OCI-LY3 (cell line): ENCODE measurements at regions not wholly inside any gene's neighbourhood (a gene's known extent, or its start where the extent isn't known, plus 50 kb on each side); places are given as distances from the start of the nearest gene placed in this dataset.

Source experiments
- H2AFZ ChIP-seq: fragments of 200-600, 300-600 bp; shearing (Covaris generic); 2 replicates; pipeline ENCODE4 v1.6.0; 2014; ENCODE audit warnings: antibody characterized with exemption, low read depth, low read length
- H3K27ac ChIP-seq: fragments of 200-600, 300-600 bp; sonication (generic); 2 replicates; pipeline ENCODE4 v1.5.1; 2014; ENCODE audit warnings: mild to moderate bottlenecking, low read length, moderate library complexity, mixed read lengths
- H3K27me3 ChIP-seq: fragments of 200-600, 300-600 bp; sonication (generic); 2 replicates; pipeline ENCODE4 v1.6.1; 2014; ENCODE audit warnings: low read depth, low read length, mixed read lengths
- H3K36me3 ChIP-seq: fragments of 200-600, 300-600 bp; sonication (generic); replicated peaks from 2 replicates; pipeline ENCODE3; 2014; ENCODE audit warnings: low read depth, low read length, mixed read lengths
- H3K4me1 ChIP-seq: fragments of 300-600, 200-600 bp; sonication (generic); 2 replicates; pipeline ENCODE4 v1.6.1; 2014; ENCODE audit warnings: low read length, mixed read lengths
- H3K4me2 ChIP-seq: fragments of 200-600, 300-600 bp; sonication (generic); 2 replicates; pipeline ENCODE4 v1.6.1; 2014; ENCODE audit warnings: low read length, mixed read lengths
- H3K4me3 ChIP-seq: fragments of 300-600, 200-600 bp; sonication (generic); 2 replicates; pipeline ENCODE4 v1.5.1; 2014; ENCODE audit warnings: antibody characterized with exemption, mild to moderate bottlenecking, low read length, moderate library complexity
- H3K79me2 ChIP-seq: fragments of 300-600, 200-600 bp; shearing (Covaris generic); 2 replicates; pipeline ENCODE4 v1.6.1; 2014; ENCODE audit warnings: mild to moderate bottlenecking, low read length, mixed read lengths
- H3K9ac ChIP-seq: fragments of 300-600, 200-600 bp; shearing (Covaris generic); 2 replicates; pipeline ENCODE4 v1.6.0; 2014; ENCODE audit warnings: mild to moderate bottlenecking, low read length, moderate library complexity
- H3K9me3 ChIP-seq: fragments of 200-600, 300-600 bp; shearing (Covaris generic); 2 replicates; pipeline ENCODE4 v1.6.1; 2014; ENCODE audit warnings: low read length, mixed read lengths; ENCODE audit not compliant: insufficient read depth
- H4K20me1 ChIP-seq: fragments of 200-600, 300-600 bp; sonication (generic); 2 replicates; pipeline ENCODE4 v1.6.1; 2016; ENCODE audit warnings: low read length, mixed read lengths; ENCODE audit not compliant: insufficient read depth
- CTCF ChIP-seq: fragments of 200-600, 300-600 bp; sonication (generic); IDR thresholded peaks from 2 replicates; pipeline ENCODE4 v1.5.1; 2014; ENCODE audit warnings: antibody characterized with exemption, low read length, low read depth
- EZH2phosphoT487 ChIP-seq: fragments of 200-600 bp; shearing (Covaris generic); IDR thresholded peaks from 2 replicates; pipeline ENCODE4 v1.6.1; 2018; ENCODE audit warnings: antibody characterized with exemption, mixed run types, low read depth

- H3K27me3 ChIP-seq = no peaks in the 10 kb centered on the region
- no peak overlapping the region for H2AFZ ChIP-seq
- H3K27ac ChIP-seq = no peak overlapping the region
Observed at GRCh38 chr22:35170716-35171697, 86.3 kb upstream of the HMGXB4 start.

GRCh38 chr22:35172442-35172841 lies 84.9 kb upstream of the HMGXB4 start:
- Histone ChIP-seq H3K9me3 (no peaks in the 10 kb centered on the region), H2AFZ (no peak overlapping the region), H3K27me3 (no peaks in the 10 kb centered on the region), H3K27ac (no peak overlapping the region), H3K79me2 (no peaks in the 10 kb centered on the region), H3K4me2 (no peak overlapping the region), H3K4me1 (no peaks in the 10 kb centered on the region), H3K9ac (no peak overlapping the region), H3K36me3 (peaks cover 8% of the 10 kb centered on the region), H4K20me1 (no peaks in the 10 kb centered on the region), H3K4me3 (no peak overlapping the region)
- no peak for TF ChIP-seq CTCF
- TF ChIP-seq EZH2phosphoT487 = no peak

More at GRCh38 chr22:35170716-35171697, 86.3 kb upstream of the HMGXB4 start:
- Histone ChIP-seq H4K20me1 (no peaks in the 10 kb centered on the region), H3K4me3 (no peak overlapping the region), H3K79me2 (no peaks in the 10 kb centered on the region), H3K4me2 (no peak overlapping the region), H3K36me3 (no peaks in the 10 kb centered on the region), H3K9me3 (no peaks in the 10 kb centered on the region), H3K9ac (no peak overlapping the region), H3K4me1 (no peaks in the 10 kb centered on the region)
- TF ChIP-seq EZH2phosphoT487 = no peak
- no peak for TF ChIP-seq CTCF

GRCh38 chr22:35173655-35174054 lies 83.6 kb upstream of the HMGXB4 start:
- H4K20me1 ChIP-seq = no peaks in the 10 kb centered on the region
- no peak overlapping the region for H2AFZ ChIP-seq
- H3K79me2 ChIP-seq = no peaks in the 10 kb centered on the region
- H3K4me2 ChIP-seq = no peak overlapping the region
- H3K4me3 ChIP-seq = no peak overlapping the region
- no peak for TF ChIP-seq EZH2phosphoT487
- TF ChIP-seq CTCF = no peak
- H3K36me3 ChIP-seq = peaks cover 18% of the 10 kb centered on the region
- H3K27me3 ChIP-seq = no peaks in the 10 kb centered on the region
- H3K9me3 ChIP-seq = no peaks in the 10 kb centered on the region
- no peak overlapping the region for H3K9ac ChIP-seq
- no peak overlapping the region for H3K27ac ChIP-seq
- H3K4me1 ChIP-seq = no peaks in the 10 kb centered on the region

- H4K20me1 ChIP-seq = no peaks in the 10 kb centered on the region
- no peaks in the 10 kb centered on the region for H3K27me3 ChIP-seq
- no peak overlapping the region for H3K4me3 ChIP-seq
Observed at GRCh38 chr22:35174401-35175038, 82.8 kb upstream of the HMGXB4 start.

More at GRCh38 chr22:35174401-35175038, 82.8 kb upstream of the HMGXB4 start:
- TF ChIP-seq EZH2phosphoT487 (no peak), CTCF (no peak)
- H3K36me3 ChIP-seq = peaks cover 18% of the 10 kb centered on the region
- H3K27ac ChIP-seq = no peak overlapping the region
- no peaks in the 10 kb centered on the region for H3K79me2 ChIP-seq
- no peak overlapping the region for H2AFZ ChIP-seq
- H3K4me2 ChIP-seq = no peak overlapping the region
- no peak overlapping the region for H3K9ac ChIP-seq
- no peaks in the 10 kb centered on the region for H3K9me3 ChIP-seq
- no peaks in the 10 kb centered on the region for H3K4me1 ChIP-seq
